Keratinocyte (primary cell): ENCODE measurements at regions not wholly inside any gene's neighbourhood (a gene's known extent, or its start where the extent isn't known, plus 50 kb on each side); places are given as distances from the start of the nearest gene placed in this dataset.

Source experiments
- DNase-seq: peaks from one replicate; pipeline ENCODE4 v3.0.0-alpha.2; 2011; ENCODE audit warnings: low read depth, missing footprints, low spot score
- FAIRE-seq: peaks from 2 replicates; lab custom pipeline; 2011; peaks lifted over from hg19 to GRCh38; lab: Jason Lieb, UNC
- H2AFZ ChIP-seq: 2 replicates; pipeline ENCODE4 v1.6.0; 2012; ENCODE audit warnings: low read length, control low read depth, inconsistent platforms; ENCODE audit not compliant: control insufficient read depth
- H3K27ac ChIP-seq: 2 replicates; pipeline ENCODE4 v1.5.1; 2011; ENCODE audit warnings: low read length; ENCODE audit not compliant: control insufficient read depth, insufficient read depth
- H3K27me3 ChIP-seq: 3 replicates; pipeline ENCODE4 v1.6.0; 2011; ENCODE audit warnings: low read length; ENCODE audit not compliant: control insufficient read depth, insufficient read depth; ENCODE audit errors: extremely low read depth
- H3K36me3 ChIP-seq, 2 experiments: 2 replicates in 1 of 2; 3 replicates in 1 of 2; pipeline ENCODE4 v1.5.1; 2011; ENCODE audit warnings: low read length in 2 of 2, mild to moderate bottlenecking in 1 of 2; ENCODE audit not compliant: control insufficient read depth in 2 of 2, insufficient read depth in 2 of 2; ENCODE audit errors: extremely low read depth in 1 of 2
- H3K4me1 ChIP-seq: 3 replicates; pipeline ENCODE4 v1.5.1; 2011; ENCODE audit warnings: low read length; ENCODE audit not compliant: control insufficient read depth, insufficient read depth; ENCODE audit errors: extremely low read depth
- H3K4me2 ChIP-seq: 3 replicates; pipeline ENCODE4 v1.6.0; 2011; ENCODE audit warnings: low read depth, low read length; ENCODE audit not compliant: control insufficient read depth, insufficient read depth; ENCODE audit errors: extremely low read depth
- H3K4me3 ChIP-seq, 3 experiments: fragments of 200-600 bp in 1 of 3; sonication (generic) in 1 of 3; 2 replicates in 2 of 3; 3 replicates in 1 of 3; pipeline ENCODE4 v1.5.1; 2011 to 2016; ENCODE audit warnings: low read length in 3 of 3, mild to moderate bottlenecking in 3 of 3, control low read depth in 2 of 3, inconsistent platforms in 1 of 3, low read depth in 1 of 3, mixed read lengths in 1 of 3, mixed run types in 1 of 3, moderate library complexity in 1 of 3; ENCODE audit not compliant: control insufficient read depth in 2 of 3, insufficient read depth in 2 of 3; ENCODE audit errors: extremely low read depth in 1 of 3
- H3K79me2 ChIP-seq: 2 replicates; pipeline ENCODE4 v1.6.0; 2012; ENCODE audit warnings: low read length; ENCODE audit not compliant: control insufficient read depth, insufficient read depth
- H3K9ac ChIP-seq: 3 replicates; pipeline ENCODE4 v1.6.0; 2011; ENCODE audit warnings: low read length; ENCODE audit not compliant: control insufficient read depth, insufficient read depth; ENCODE audit errors: extremely low read depth
- H3K9me1 ChIP-seq: 3 replicates; pipeline ENCODE4 v1.6.0; 2011; ENCODE audit warnings: low read length; ENCODE audit not compliant: control insufficient read depth, insufficient read depth; ENCODE audit errors: extremely low read depth
- H3K9me3 ChIP-seq: 2 replicates; pipeline ENCODE4 v1.5.1; 2012; ENCODE audit warnings: low read depth, low read length; ENCODE audit not compliant: control insufficient read depth
- H4K20me1 ChIP-seq: 3 replicates; pipeline ENCODE4 v1.6.0; 2011; ENCODE audit warnings: low read length; ENCODE audit not compliant: control insufficient read depth, insufficient read depth; ENCODE audit errors: extremely low read depth
- EZH2 ChIP-seq: IDR thresholded peaks from one replicate; pipeline ENCODE4 v1.6.1; 2012; ENCODE audit warnings: inconsistent platforms, mild to moderate bottlenecking, low read length, moderate library complexity
- dilution Hi-C: fragments of 300-500 bp; cut with MboI; formaldehyde crosslinking; loops from one replicate; pipeline ENCODE4 v1.7.0; 2020; ENCODE audit warnings: low sequenced_read_pairs; ENCODE audit not compliant: extremely low pct_ligation_motif_present
- TF ChIP-seq, protein P1 (sequence below), 3 experiments: IDR thresholded peaks in 1 of 3; conservative IDR thresholded peaks in 1 of 3; optimal IDR thresholded peaks in 1 of 3; 2 replicates in 2 of 3; 3 replicates in 1 of 3; pipeline versions ENCODE3 to v1.5.1; 2011; ENCODE audit warnings: low read length in 3 of 3, mild to moderate bottlenecking in 3 of 3, moderate library complexity in 2 of 3, control low read depth in 1 of 3, inconsistent platforms in 1 of 3; ENCODE audit not compliant: insufficient read depth in 2 of 3; ENCODE audit errors: extremely low read depth in 1 of 3

DNA sequence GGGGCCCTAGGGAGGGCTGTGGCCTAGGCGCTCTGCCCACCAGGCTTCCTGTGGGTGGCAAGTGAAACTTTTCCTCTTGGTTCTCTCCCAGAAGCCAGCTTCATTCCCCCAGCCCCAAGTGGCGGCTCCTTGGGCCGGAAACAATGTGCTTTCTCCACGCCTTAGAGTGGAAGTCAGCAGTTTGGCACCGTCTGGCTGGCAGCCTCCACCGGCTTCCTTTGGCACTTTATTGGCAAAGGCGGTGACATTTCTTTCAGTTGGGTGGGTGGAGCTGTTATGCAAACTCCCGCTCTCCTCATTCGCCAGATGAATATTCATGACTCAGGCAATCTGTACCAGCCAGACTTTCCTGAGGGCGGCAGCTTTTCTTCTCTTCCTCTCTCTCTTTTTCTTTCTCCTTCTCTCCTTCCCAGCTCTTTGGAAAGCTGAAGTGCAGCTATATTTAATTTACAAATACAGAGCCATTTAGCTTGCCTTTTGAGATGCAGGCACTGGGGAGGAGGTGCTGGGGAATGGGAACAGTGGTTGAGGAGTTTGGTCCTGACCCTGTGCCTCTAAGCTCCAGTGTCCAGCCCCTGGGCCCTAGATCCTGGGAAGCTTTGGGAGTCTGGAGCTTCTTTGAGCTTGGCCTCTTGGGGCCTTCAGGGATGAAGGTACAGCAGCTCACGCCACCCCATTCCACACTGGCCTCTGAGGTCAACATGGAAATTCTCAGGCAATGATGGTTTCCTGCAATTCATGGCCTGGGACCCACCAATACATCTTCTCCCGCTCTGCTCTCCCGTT is 67.8 kb upstream of the POU3F1 start:
- FAIRE-seq (peak; percentile 66), DNase-seq (no peak)
- H2AFZ ChIP-seq = no peak overlapping the region
- peaks cover 31% of the 10 kb centered on the region for H3K4me1 ChIP-seq
- H3K9me1 ChIP-seq = peaks cover 2% of the 10 kb centered on the region
- dilution Hi-C loops = no loop called here
- no peaks in the 10 kb centered on the region for H3K27me3 ChIP-seq
- H3K9me3 ChIP-seq = no peaks in the 10 kb centered on the region
- H3K79me2 ChIP-seq = no peaks in the 10 kb centered on the region
- H3K4me3 ChIP-seq = no peak overlapping the region
- H4K20me1 ChIP-seq = no peaks in the 10 kb centered on the region
- no peaks in the 10 kb centered on the region for H3K36me3 ChIP-seq
- H3K9ac ChIP-seq = no peak overlapping the region
- TF ChIP-seq, protein P1, sequence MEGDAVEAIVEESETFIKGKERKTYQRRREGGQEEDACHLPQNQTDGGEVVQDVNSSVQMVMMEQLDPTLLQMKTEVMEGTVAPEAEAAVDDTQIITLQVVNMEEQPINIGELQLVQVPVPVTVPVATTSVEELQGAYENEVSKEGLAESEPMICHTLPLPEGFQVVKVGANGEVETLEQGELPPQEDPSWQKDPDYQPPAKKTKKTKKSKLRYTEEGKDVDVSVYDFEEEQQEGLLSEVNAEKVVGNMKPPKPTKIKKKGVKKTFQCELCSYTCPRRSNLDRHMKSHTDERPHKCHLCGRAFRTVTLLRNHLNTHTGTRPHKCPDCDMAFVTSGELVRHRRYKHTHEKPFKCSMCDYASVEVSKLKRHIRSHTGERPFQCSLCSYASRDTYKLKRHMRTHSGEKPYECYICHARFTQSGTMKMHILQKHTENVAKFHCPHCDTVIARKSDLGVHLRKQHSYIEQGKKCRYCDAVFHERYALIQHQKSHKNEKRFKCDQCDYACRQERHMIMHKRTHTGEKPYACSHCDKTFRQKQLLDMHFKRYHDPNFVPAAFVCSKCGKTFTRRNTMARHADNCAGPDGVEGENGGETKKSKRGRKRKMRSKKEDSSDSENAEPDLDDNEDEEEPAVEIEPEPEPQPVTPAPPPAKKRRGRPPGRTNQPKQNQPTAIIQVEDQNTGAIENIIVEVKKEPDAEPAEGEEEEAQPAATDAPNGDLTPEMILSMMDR (optimal IDR thresholded peaks at IDR 0.05 in 1 of 3, IDR thresholded peaks at IDR 0.05 in 1 of 3, conservative IDR thresholded peaks at IDR 0.05 in 1 of 3; ENCODE audit: extremely low read depth in 1 of 3, insufficient read depth in 2 of 3, low read length in 3 of 3) = no peak
- TF ChIP-seq EZH2 = no peak
- no peak overlapping the region for H3K27ac ChIP-seq
- H3K4me2 ChIP-seq = no peak overlapping the region

DNA sequence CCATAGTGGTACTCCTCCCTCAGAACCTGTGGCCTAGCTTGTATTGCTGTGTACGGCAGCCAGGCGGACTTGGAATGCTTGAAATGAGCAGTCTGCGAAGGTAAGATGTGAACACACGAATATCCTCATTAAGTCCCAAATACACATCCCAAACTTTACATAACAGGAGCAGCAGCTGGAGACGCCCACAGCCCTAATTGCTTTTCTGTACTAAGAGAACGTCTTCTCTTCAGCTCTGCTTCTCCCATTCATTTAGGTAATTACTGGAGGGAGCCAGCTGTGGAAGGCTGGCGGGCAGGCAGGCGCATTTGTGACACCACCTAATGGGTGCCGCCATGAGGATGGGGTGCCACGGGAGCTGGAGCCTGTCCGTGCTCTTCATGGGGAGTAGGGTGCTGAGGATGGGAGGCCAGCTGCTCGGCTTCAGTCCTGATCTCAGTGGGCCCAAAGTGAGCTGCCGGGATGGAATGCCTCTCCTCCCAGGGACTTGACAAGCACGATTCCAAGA is 66.6 kb upstream of the POU3F1 start:
- FAIRE-seq = no peak
- dilution Hi-C loops = no loop called here
- no peak overlapping the region for H3K9ac ChIP-seq

More for the DNA sequence above, 66.6 kb upstream of the POU3F1 start:
- no peaks in the 10 kb centered on the region for H3K9me3 ChIP-seq
- no peak for TF ChIP-seq EZH2
- TF ChIP-seq, protein P1 (optimal IDR thresholded peaks at IDR 0.05 in 1 of 3, IDR thresholded peaks at IDR 0.05 in 1 of 3, conservative IDR thresholded peaks at IDR 0.05 in 1 of 3; ENCODE audit: extremely low read depth in 1 of 3, insufficient read depth in 2 of 3, low read length in 3 of 3) = no peak
- H3K4me3 ChIP-seq = no peak overlapping the region
- H3K9me1 ChIP-seq = peaks cover 2% of the 10 kb centered on the region
- no peaks in the 10 kb centered on the region for H4K20me1 ChIP-seq
- no peak overlapping the region for H3K4me2 ChIP-seq
- H3K27ac ChIP-seq = no peak overlapping the region
- H3K36me3 ChIP-seq = no peaks in the 10 kb centered on the region
- no peak for DNase-seq
- H2AFZ ChIP-seq = no peak overlapping the region
- H3K79me2 ChIP-seq = no peaks in the 10 kb centered on the region
- no peaks in the 10 kb centered on the region for H3K27me3 ChIP-seq
- peaks cover 22% of the 10 kb centered on the region for H3K4me1 ChIP-seq
